Left lung (tissue), 4 donors: ENCODE measurements at regions not wholly inside any gene's neighbourhood (a gene's known extent, or its start where the extent isn't known, plus 50 kb on each side); places are given as distances from the start of the nearest gene placed in this dataset.
A peak's percentile ranks its signal among the peaks of the same experiment; 100 is the strongest.

Experiments used
- ATAC-seq: fragments of 200-7000 bp; cut with Tn5 transposase; one replicate; pipeline ENCODE4 v1.9.1; 2020; ENCODE audit warnings: moderate library complexity
- DNase-seq, 4 donors: peaks; one replicate each; pipeline ENCODE4 v3.0.0-alpha.2; 2013 to 2020
- H3K27ac ChIP-seq, 2 donors: fragments of 200-600 bp; sonication (generic) in 1 of 2; one replicate each; pipeline versions ENCODE4 v1.5.0 to v1.8.0; 2020 to 2021
- H3K27me3 ChIP-seq, 2 donors: fragments of 200-600 bp; sonication (generic) in 1 of 2; one replicate each; pipeline versions ENCODE4 v1.5.0 to v1.8.0; 2020 to 2021
- H3K36me3 ChIP-seq, 2 donors: fragments of 200-600 bp; sonication (generic) in 1 of 2; one replicate each; pipeline versions ENCODE4 v1.5.0 to v1.8.0; 2020 to 2021
- H3K4me1 ChIP-seq, 2 donors: fragments of 200-600 bp; one replicate each; pipeline ENCODE4 v1.8.0; 2021
- H3K4me3 ChIP-seq, 2 donors: fragments of 200-600 bp; sonication (generic) in 1 of 2; one replicate each; pipeline versions ENCODE4 v1.5.0 to v1.8.0; 2020 to 2021; ENCODE audit warnings: mild to moderate bottlenecking in 1 of 2
- H3K9me3 ChIP-seq, 2 donors: fragments of 200-600 bp; sonication (generic) in 1 of 2; one replicate each; pipeline versions ENCODE4 v1.5.0 to v1.8.0; 2020 to 2021
- intact Hi-C, 2 donors: fragments of 100-400 bp; cut with DNase I; formaldehyde crosslinking; loops; one replicate each; pipeline versions ENCODE4 v1.11.2 to v1.14.2; 2022
- TF ChIP-seq, protein P1 (sequence below), 2 donors: fragments of 200-600 bp; sonication (generic) in 1 of 2; IDR thresholded peaks; one replicate each; pipeline versions ENCODE4 v1.5.0 to v1.8.0; 2021; ENCODE audit warnings: antibody characterized with exemption in 2 of 2
- donor health status: DM: no; HTN: yes; CAD: no.
- donor health status: DM: no; HTN: no; CAD: no.

GRCh38 chr13:31035185-31035965, 102.9 kb downstream of the TEX26 start:
- H3K27me3 ChIP-seq: peaks cover 0 to 14% of the 10 kb centered on the region in 2 donors
- ATAC-seq (peak; percentile 25), DNase-seq (peak in 2 of 4 donors; percentile 54 to 70)
- TF ChIP-seq, protein P1, sequence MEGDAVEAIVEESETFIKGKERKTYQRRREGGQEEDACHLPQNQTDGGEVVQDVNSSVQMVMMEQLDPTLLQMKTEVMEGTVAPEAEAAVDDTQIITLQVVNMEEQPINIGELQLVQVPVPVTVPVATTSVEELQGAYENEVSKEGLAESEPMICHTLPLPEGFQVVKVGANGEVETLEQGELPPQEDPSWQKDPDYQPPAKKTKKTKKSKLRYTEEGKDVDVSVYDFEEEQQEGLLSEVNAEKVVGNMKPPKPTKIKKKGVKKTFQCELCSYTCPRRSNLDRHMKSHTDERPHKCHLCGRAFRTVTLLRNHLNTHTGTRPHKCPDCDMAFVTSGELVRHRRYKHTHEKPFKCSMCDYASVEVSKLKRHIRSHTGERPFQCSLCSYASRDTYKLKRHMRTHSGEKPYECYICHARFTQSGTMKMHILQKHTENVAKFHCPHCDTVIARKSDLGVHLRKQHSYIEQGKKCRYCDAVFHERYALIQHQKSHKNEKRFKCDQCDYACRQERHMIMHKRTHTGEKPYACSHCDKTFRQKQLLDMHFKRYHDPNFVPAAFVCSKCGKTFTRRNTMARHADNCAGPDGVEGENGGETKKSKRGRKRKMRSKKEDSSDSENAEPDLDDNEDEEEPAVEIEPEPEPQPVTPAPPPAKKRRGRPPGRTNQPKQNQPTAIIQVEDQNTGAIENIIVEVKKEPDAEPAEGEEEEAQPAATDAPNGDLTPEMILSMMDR (IDR thresholded peaks at IDR 0.05): no peak
- no peak overlapping the region for H3K4me3 ChIP-seq
- H3K36me3 ChIP-seq: no peaks in the 10 kb centered on the region
- H3K27ac ChIP-seq: no peak overlapping the region
- no peaks in the 10 kb centered on the region for H3K9me3 ChIP-seq
- H3K4me1 ChIP-seq: peaks cover 0 to 9% of the 10 kb centered on the region in 2 donors
- intact Hi-C loops: no loop called here

DNA sequence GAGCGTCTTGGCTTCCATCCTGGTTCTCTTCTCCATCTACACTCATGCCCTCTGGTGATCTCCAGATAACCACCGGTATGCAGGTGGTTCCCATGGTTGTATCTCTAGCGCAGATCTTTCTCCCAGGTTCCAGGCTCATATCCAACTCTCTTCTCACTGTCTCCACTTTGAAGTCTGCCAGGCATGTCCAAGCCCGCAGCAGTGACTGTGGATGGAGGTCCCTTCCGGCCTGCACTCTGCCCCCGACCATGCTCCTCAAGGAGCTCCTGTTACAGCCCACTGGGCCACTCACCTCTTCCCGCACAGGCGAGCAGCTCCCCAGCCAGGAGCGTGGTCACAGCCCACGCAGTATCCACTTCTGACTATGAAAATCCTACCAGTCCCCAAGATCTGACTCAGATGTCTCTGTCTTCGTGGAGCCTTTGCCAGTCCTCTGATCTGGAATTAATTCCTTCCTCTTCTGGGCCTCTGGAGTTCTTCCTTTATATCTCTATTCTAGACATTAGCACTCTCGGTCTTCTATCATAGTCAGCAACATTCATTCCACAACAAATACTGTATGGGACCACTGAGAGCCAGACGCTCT, 100.2 kb downstream of the TEX26 start:
- Histone ChIP-seq H3K36me3 (no peaks in the 10 kb centered on the region), H3K4me1 (no peaks in the 10 kb centered on the region), H3K27ac (no peak overlapping the region), H3K9me3 (no peaks in the 10 kb centered on the region), H3K4me3 (no peak overlapping the region), H3K27me3 (peaks cover 0 to 11% of the 10 kb centered on the region in 2 donors)
- no peak for ATAC-seq
- DNase-seq: no peak
- TF ChIP-seq, protein P1 (IDR thresholded peaks at IDR 0.05): no peak
- intact Hi-C loops: no loop called here

DNA sequence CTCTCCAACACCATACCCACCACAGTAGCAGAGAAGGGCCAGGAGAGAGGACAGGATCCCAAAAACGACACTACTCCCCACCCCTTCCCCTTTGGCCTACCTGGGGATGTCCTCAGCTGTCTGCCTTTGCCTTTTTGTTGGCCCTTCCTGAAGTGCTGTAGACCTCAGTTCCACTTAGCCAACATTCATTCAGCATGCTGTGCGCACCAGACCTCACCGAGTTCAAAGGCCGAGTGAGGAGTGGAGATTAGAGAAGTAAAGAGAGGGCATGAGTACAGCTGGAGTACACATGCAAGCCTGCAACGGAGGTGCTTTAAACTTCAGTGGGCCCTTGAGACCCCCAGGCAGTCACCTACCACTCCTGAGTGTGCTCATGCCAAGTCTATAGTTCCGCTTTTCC, 99.0 kb downstream of the TEX26 start:
- H3K9me3 ChIP-seq: no peaks in the 10 kb centered on the region
- ATAC-seq: no peak
- no peak for DNase-seq
- no peak overlapping the region for H3K4me3 ChIP-seq
- no peaks in the 10 kb centered on the region for H3K36me3 ChIP-seq
- H3K27ac ChIP-seq: no peak overlapping the region
- intact Hi-C loops: no loop called here
- peaks cover 0 to 10% of the 10 kb centered on the region in 2 donors for H3K27me3 ChIP-seq
- TF ChIP-seq, protein P1 (IDR thresholded peaks at IDR 0.05): no peak
- no peaks in the 10 kb centered on the region for H3K4me1 ChIP-seq

- H3K4me3 ChIP-seq: no peak overlapping the region
- ATAC-seq (no peak), DNase-seq (no peak)
- H3K9me3 ChIP-seq: no peaks in the 10 kb centered on the region
- intact Hi-C loops: no loop called here
- no peaks in the 10 kb centered on the region for H3K36me3 ChIP-seq
- no peaks in the 10 kb centered on the region for H3K27me3 ChIP-seq
- H3K4me1 ChIP-seq: no peaks in the 10 kb centered on the region
- TF ChIP-seq, protein P1 (IDR thresholded peaks at IDR 0.05): no peak
- no peak overlapping the region for H3K27ac ChIP-seq
Observed at GRCh38 chr13:31029102-31029501, 96.6 kb downstream of the TEX26 start.

DNA sequence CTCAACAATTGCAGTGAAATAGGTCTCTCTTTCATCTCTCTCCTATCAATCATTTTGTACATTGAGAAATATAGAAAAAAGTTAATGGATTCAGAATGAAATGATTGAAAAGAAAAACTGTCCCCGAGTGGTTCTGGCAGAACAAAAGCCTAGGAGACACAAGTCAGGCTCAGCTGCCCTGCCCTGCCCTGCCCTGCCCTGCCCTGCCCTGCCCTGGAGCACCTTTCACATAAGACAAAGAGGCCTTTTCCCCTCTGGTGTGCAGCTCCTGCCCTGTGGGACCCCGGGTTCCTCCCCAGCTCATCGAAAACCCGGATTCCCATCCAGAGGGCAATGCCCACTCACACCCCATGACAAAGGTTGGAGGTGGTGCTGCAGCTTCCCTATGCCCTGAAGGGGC, 94.7 kb downstream of the TEX26 start:
- intact Hi-C loops: no loop called here
- DNase-seq (no peak), ATAC-seq (no peak)
- no peak overlapping the region for H3K4me3 ChIP-seq
- no peak overlapping the region for H3K27ac ChIP-seq
- no peaks in the 10 kb centered on the region for H3K36me3 ChIP-seq
- no peaks in the 10 kb centered on the region for H3K9me3 ChIP-seq
- H3K27me3 ChIP-seq: peaks cover 0 to 13% of the 10 kb centered on the region in 2 donors
- TF ChIP-seq, protein P1 (IDR thresholded peaks at IDR 0.05): no peak
- no peaks in the 10 kb centered on the region for H3K4me1 ChIP-seq
